Testis (tissue), 2 donors: ENCODE measurements at regions not wholly inside any gene's neighbourhood (a gene's known extent, or its start where the extent isn't known, plus 50 kb on each side); places are given as distances from the start of the nearest gene placed in this dataset.

ENCODE experiments used
- CTCF ChIP-seq, 3 experiments: fragments of 450-650 bp in 2 of 3; fragments of 200-600 bp in 1 of 3; sonication (generic) in 1 of 3; IDR thresholded peaks; one replicate each; pipeline ENCODE4 v1.5.1; 2016 to 2019; ENCODE audit warnings: antibody characterized with exemption in 3 of 3, mild to moderate bottlenecking in 2 of 3, moderate library complexity in 1 of 3
- POLR2A ChIP-seq: fragments of 450-650 bp; IDR thresholded peaks from one replicate; pipeline ENCODE4 v1.6.1; 2017; ENCODE audit warnings: antibody characterized with exemption, mild to moderate bottlenecking, moderate library complexity

GRCh38 chr1:220473440-220473839, 54.5 kb upstream of the MARK1 start:
- TF ChIP-seq CTCF (IDR thresholded peaks at IDR 0.05) (no peak), POLR2A (no peak)
